NCI-H2171 treated with DMSO at 0.1 percent for 48 hours (cell line): ENCODE measurements at regions not wholly inside any gene's neighbourhood (a gene's known extent, or its start where the extent isn't known, plus 50 kb on each side); places are given as distances from the start of the nearest gene placed in this dataset.

Experiments used
- DNase-seq: peaks from one replicate; lab custom pipeline; 2025; lab: John Stamatoyannopoulos, UW

- no peak for DNase-seq
These were observed 144.2 kb upstream of the OTOS start for GRCh38 chr2:240284503-240285259.

- DNase-seq: no peak
These were observed 145.3 kb upstream of the OTOS start for GRCh38 chr2:240285725-240286124.

GRCh38 chr2:240286596-240286995 is 146.1 kb upstream of the OTOS start:
- no peak for DNase-seq

GRCh38 chr2:240287011-240287410 is 146.6 kb upstream of the OTOS start:
- DNase-seq: no peak

GRCh38 chr2:240287496-240288086 is 147.1 kb upstream of the OTOS start:
- no peak for DNase-seq

GRCh38 chr2:240288087-240288521 is 147.4 kb upstream of the GPC1 start:
- no peak for DNase-seq

GRCh38 chr2:240289701-240290431 is 145.6 kb upstream of the GPC1 start:
- DNase-seq: no peak

- DNase-seq: no peak
These were observed 144.8 kb upstream of the GPC1 start for GRCh38 chr2:240290432-240291336.

- DNase-seq: no peak
These were observed 144.0 kb upstream of the GPC1 start for GRCh38 chr2:240291337-240292034.

GRCh38 chr2:240292035-240292574 is 143.4 kb upstream of the GPC1 start:
- no peak for DNase-seq

- DNase-seq: no peak
These were observed 142.6 kb upstream of the GPC1 start for GRCh38 chr2:240292619-240293525.

GRCh38 chr2:240293557-240294461 is 141.7 kb upstream of the GPC1 start:
- DNase-seq: peak; percentile 79

GRCh38 chr2:240294514-240294913 is 140.9 kb upstream of the GPC1 start:
- no peak for DNase-seq

GRCh38 chr2:240295256-240296103 is 140.0 kb upstream of the GPC1 start:
- no peak for DNase-seq

- no peak for DNase-seq
These were observed 139.4 kb upstream of the GPC1 start for GRCh38 chr2:240296104-240296406.

GRCh38 chr2:240296476-240297255 is 138.8 kb upstream of the GPC1 start:
- no peak for DNase-seq
